HepG2 (cell line): ENCODE measurements at regions not wholly inside any gene's neighbourhood (a gene's known extent, or its start where the extent isn't known, plus 50 kb on each side); places are given as distances from the start of the nearest gene placed in this dataset.

Experiments used
- GFI1 ChIP-seq: sonication (generic); formaldehyde crosslinking; IDR thresholded peaks from 2 replicates; pipeline ENCODE4 v1.5.0; 2020; ENCODE audit warnings: missing genetic modification reagents, mild to moderate bottlenecking, borderline replicate concordance
- NRL ChIP-seq: sonication (generic); formaldehyde crosslinking; IDR thresholded peaks from 2 replicates; pipeline ENCODE4 v1.5.0; 2020; ENCODE audit warnings: missing genetic modification reagents, mild to moderate bottlenecking, moderate library complexity, borderline replicate concordance
- PCBP1 ChIP-seq: fragments of 200-400 bp; formaldehyde crosslinking; IDR thresholded peaks from 2 replicates; pipeline ENCODE4 v1.6.1; 2017; ENCODE audit warnings: mild to moderate bottlenecking, low read depth, low read length, borderline replicate concordance
- SAFB2 ChIP-seq: sonication (generic); formaldehyde crosslinking; IDR thresholded peaks from 2 replicates; pipeline ENCODE4 v1.5.1; 2020; ENCODE audit warnings: missing genetic modification reagents, low read depth, mild to moderate bottlenecking, borderline replicate concordance
- SMAD1 ChIP-seq: sonication (generic); formaldehyde crosslinking; IDR thresholded peaks from 2 replicates; pipeline ENCODE4 v1.4.0; 2020; ENCODE audit warnings: missing genetic modification reagents, low read depth, mild to moderate bottlenecking, borderline replicate concordance
- ZNF496 ChIP-seq: sonication (generic); formaldehyde crosslinking; IDR thresholded peaks from 2 replicates; pipeline ENCODE4 v1.8.1; 2023; ENCODE audit warnings: mild to moderate bottlenecking, moderate library complexity, missing genetic modification reagents; ENCODE audit not compliant: insufficient replicate concordance
- ZNF646 ChIP-seq: sonication (generic); formaldehyde crosslinking; IDR thresholded peaks from 2 replicates; pipeline ENCODE4 v1.9.0; 2021; ENCODE audit warnings: mild to moderate bottlenecking, missing genetic modification reagents

DNA sequence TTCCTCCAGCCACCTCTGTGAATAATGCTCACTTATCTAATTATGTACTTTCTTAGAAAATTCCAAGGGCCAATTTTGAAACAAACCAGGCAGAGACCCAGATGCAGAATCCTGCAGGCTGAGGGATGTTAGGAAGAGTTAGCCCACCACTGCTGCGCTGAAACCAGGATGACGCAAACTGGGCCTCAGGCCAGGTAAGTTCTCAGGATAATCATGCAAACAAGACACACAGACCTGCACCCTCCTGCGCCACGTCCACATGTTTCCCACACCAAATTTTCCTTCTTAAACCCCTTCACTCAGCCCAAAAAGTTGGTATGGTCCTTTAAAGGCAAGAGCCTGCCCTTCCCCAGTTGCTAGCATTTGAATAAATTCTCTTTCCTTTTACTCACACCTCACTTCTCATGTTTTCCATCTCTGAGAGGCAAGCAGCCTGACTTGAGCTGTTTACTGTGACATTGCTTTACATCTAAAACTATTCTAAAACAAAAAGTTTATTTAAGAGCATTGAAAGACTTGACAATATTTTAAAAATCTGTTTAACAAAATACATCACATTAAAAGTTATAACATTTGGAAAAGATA is 887.1 kb downstream of the LRRIQ3 start (continued):
- no peak for TF ChIP-seq SMAD1 (CRISPR knock-in tag)
- TF ChIP-seq NRL (CRISPR knock-in tag), result no peak
- TF ChIP-seq ZNF496 (CRISPR knock-in tag), result no peak
- no peak for TF ChIP-seq GFI1
- TF ChIP-seq PCBP1, result no peak
- TF ChIP-seq SAFB2 (CRISPR knock-in tag), result no peak
- no peak for TF ChIP-seq ZNF646
